ENCODE measurements at regions not wholly inside any gene's neighbourhood (a gene's known extent, or its start where the extent isn't known, plus 50 kb on each side); places are given as distances from the start of the nearest gene placed in this dataset.
"Not testable (repeated sequence)": the region's sequence is repeated elsewhere in the genome, so short reads cannot be mapped to it uniquely, and the experiment has no call there.

GRCh38 chr6:137810554-137811120, 56.4 kb upstream of the TNFAIP3 start:
- TF ChIP-seq CTCF (conservative IDR thresholded peaks at IDR 0.05; ENCODE audit: low read length): no peak
- no peak for DNase-seq (ENCODE audit: low read depth)

GRCh38 chr6:137811121-137811915, 55.7 kb upstream of the TNFAIP3 start:
- peak; percentile 69 for DNase-seq (ENCODE audit: low read depth)
- H3K4me3 ChIP-seq (ENCODE audit: low read length): no peak overlapping the region
- TF ChIP-seq CTCF (conservative IDR thresholded peaks at IDR 0.05; ENCODE audit: low read length): no peak

More at GRCh38 chr6:137810554-137811120, 56.4 kb upstream of the TNFAIP3 start:
- H3K4me3 ChIP-seq (ENCODE audit: low read length): no peak overlapping the region

- H3K4me3 ChIP-seq (ENCODE audit: low read length): no peak overlapping the region
- DNase-seq (ENCODE audit: low read depth): no peak
- no peak for TF ChIP-seq CTCF (conservative IDR thresholded peaks at IDR 0.05; ENCODE audit: low read length)
Observed at GRCh38 chr6:137811916-137812553, 55.0 kb upstream of the TNFAIP3 start.

- TF ChIP-seq CTCF (conservative IDR thresholded peaks at IDR 0.05; ENCODE audit: low read length): no peak
- DNase-seq (ENCODE audit: low read depth): no peak
- no peak overlapping the region for H3K4me3 ChIP-seq (ENCODE audit: low read length)
Observed at GRCh38 chr6:137813308-137813970, 53.6 kb upstream of the TNFAIP3 start.

GRCh38 chr6:137814030-137814429, 53.0 kb upstream of the TNFAIP3 start:
- not testable (repeated sequence) for H3K4me3 ChIP-seq (ENCODE audit: low read length); DNase-seq (ENCODE audit: low read depth)

- no peak for DNase-seq (ENCODE audit: low read depth)
- H3K4me3 ChIP-seq (ENCODE audit: low read length): no peak overlapping the region
- no peak for TF ChIP-seq CTCF (conservative IDR thresholded peaks at IDR 0.05; ENCODE audit: low read length)
Observed at GRCh38 chr6:137815692-137816091, 51.4 kb upstream of the TNFAIP3 start.

- no peak for TF ChIP-seq CTCF (conservative IDR thresholded peaks at IDR 0.05; ENCODE audit: low read length)
- no peak for DNase-seq (ENCODE audit: low read depth)
- no peak overlapping the region for H3K4me3 ChIP-seq (ENCODE audit: low read length)
Observed at GRCh38 chr6:137816133-137816579, 50.9 kb upstream of the TNFAIP3 start.

All from AG10803 (cell line).